ENCODE measurements at regions not wholly inside any gene's neighbourhood (a gene's known extent, or its start where the extent isn't known, plus 50 kb on each side); places are given as distances from the start of the nearest gene placed in this dataset.

DNA sequence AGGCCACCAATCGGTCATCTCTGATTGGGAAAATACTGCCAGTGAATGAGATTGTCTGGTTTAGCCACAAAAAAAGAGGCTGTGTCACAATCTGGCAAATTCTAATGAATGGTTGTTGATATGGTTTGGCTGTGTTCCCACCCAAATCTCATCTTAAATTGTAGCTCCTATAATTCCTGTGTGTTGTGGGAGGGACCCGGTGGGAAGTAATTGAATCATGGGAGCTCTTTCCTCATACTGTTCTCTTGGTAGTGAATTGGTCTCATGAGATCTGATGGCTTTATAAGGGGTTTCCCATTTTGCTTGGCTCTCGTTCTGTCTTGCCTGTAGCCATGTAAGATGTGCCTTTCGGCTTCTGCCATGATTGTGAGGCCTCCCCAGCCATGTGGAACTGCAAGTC is 838.3 kb downstream of the SLC4A3 start:
- TF ChIP-seq, protein P1, sequence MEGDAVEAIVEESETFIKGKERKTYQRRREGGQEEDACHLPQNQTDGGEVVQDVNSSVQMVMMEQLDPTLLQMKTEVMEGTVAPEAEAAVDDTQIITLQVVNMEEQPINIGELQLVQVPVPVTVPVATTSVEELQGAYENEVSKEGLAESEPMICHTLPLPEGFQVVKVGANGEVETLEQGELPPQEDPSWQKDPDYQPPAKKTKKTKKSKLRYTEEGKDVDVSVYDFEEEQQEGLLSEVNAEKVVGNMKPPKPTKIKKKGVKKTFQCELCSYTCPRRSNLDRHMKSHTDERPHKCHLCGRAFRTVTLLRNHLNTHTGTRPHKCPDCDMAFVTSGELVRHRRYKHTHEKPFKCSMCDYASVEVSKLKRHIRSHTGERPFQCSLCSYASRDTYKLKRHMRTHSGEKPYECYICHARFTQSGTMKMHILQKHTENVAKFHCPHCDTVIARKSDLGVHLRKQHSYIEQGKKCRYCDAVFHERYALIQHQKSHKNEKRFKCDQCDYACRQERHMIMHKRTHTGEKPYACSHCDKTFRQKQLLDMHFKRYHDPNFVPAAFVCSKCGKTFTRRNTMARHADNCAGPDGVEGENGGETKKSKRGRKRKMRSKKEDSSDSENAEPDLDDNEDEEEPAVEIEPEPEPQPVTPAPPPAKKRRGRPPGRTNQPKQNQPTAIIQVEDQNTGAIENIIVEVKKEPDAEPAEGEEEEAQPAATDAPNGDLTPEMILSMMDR (IDR thresholded peaks at IDR 0.05), result no peak
- Histone ChIP-seq H3K27ac (ENCODE audit: low read depth in 1 of 2, low read length in 2 of 2) (no peak overlapping the region), H3K9me3 (ENCODE audit: control insufficient read depth in 1 of 2, insufficient read depth in 1 of 2, low read length in 2 of 2) (no peaks in the 10 kb centered on the region), H3K27me3 (ENCODE audit: control insufficient read depth in 1 of 2, insufficient read depth in 2 of 2, low read length in 2 of 2) (no peaks in the 10 kb centered on the region), H3K36me3 (ENCODE audit: insufficient read depth, low read length) (no peaks in the 10 kb centered on the region), H3K4me1 (ENCODE audit: insufficient read depth, low read length) (no peaks in the 10 kb centered on the region), H3K4me3 (ENCODE audit: low read length) (no peak overlapping the region)
- CTCF ChIA-PET, result no interaction called here
- H3K4me1 Mint-ChIP-seq (ENCODE audit: low read depth), result no peaks in the 10 kb centered on the region
- H3K27me3 Mint-ChIP-seq, result peaks cover 7% of the 10 kb centered on the region
- DNase-seq (no peak), ATAC-seq (ENCODE audit: poor library complexity) (no peak)
- POLR2A ChIA-PET, result no interaction called here
- no peaks in the 10 kb centered on the region for H3K9me3 Mint-ChIP-seq
- no peak overlapping the region for H3K4me3 Mint-ChIP-seq
- no peak overlapping the region for H3K27ac Mint-ChIP-seq
- H3K36me3 Mint-ChIP-seq (ENCODE audit: low read depth), result no peaks in the 10 kb centered on the region
- intact Hi-C loops (cut with DNase I, micrococcal nuclease), result no loop called here

DNA sequence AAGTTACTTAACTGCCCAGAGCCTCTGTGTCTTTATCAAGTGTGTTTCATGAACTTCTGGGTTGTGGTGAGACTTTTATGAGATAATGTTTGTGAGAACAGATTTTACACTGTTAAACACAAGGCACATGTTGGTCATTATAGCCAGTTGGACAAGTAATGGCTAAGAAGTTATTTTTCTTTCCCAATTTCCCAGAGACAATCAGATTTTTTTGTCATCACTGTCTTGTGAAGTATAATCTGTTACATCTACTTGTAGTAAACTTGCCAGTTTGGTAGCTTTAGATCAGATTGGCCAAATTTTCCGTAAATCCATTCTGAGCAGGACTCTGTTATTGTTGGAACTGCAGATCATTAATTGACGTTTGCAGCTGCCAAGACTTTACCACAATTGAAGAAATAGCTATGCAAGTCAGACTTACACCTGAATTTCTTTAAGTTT is 838.8 kb downstream of the SLC4A3 start:
- Histone ChIP-seq H3K4me1 (ENCODE audit: insufficient read depth, low read length) (no peaks in the 10 kb centered on the region), H3K9me3 (ENCODE audit: control insufficient read depth in 1 of 2, insufficient read depth in 1 of 2, low read length in 2 of 2) (no peaks in the 10 kb centered on the region), H3K27ac (ENCODE audit: low read depth in 1 of 2, low read length in 2 of 2) (no peak overlapping the region), H3K4me3 (ENCODE audit: low read length) (no peak overlapping the region), H3K36me3 (ENCODE audit: insufficient read depth, low read length) (no peaks in the 10 kb centered on the region), H3K27me3 (ENCODE audit: control insufficient read depth in 1 of 2, insufficient read depth in 2 of 2, low read length in 2 of 2) (no peaks in the 10 kb centered on the region)
- intact Hi-C loops (cut with DNase I, micrococcal nuclease), result no loop called here
- TF ChIP-seq, protein P1 (IDR thresholded peaks at IDR 0.05), result no peak
- H3K36me3 Mint-ChIP-seq (ENCODE audit: low read depth), result no peaks in the 10 kb centered on the region
- H3K4me1 Mint-ChIP-seq (ENCODE audit: low read depth), result no peaks in the 10 kb centered on the region
- no peak overlapping the region for H3K27ac Mint-ChIP-seq
- no peak for DNase-seq
- H3K9me3 Mint-ChIP-seq, result no peaks in the 10 kb centered on the region
- H3K4me3 Mint-ChIP-seq, result no peak overlapping the region
- ATAC-seq (ENCODE audit: poor library complexity), result no peak
- POLR2A ChIA-PET, result no interaction called here
- CTCF ChIA-PET, result no interaction called here
- peaks cover 7% of the 10 kb centered on the region for H3K27me3 Mint-ChIP-seq

DNA sequence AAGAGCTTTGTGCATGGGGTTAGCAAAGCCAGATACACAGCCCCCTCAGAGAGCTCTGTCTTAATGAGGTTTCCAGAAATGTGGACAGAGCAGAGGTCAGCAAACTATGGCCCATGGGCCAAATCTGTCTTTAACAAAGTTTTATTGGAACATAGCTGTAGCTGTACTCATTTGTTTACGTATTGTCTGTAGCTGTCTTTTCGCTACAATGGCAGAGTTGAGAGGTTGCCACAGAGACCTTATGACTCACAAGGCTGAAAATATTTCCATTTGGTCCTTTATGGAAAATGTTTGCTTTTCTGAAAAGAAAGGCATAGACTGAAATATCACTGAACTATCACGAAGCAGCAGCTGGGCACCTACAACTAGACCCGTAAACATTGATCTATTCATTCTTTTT is 841.8 kb downstream of the SLC4A3 start:
- TF ChIP-seq, protein P1 (IDR thresholded peaks at IDR 0.05), result no peak
- CTCF ChIA-PET, result no interaction called here
- ATAC-seq (ENCODE audit: poor library complexity) (no peak), DNase-seq (no peak)
- Histone ChIP-seq H3K36me3 (ENCODE audit: insufficient read depth, low read length) (no peaks in the 10 kb centered on the region), H3K27me3 (ENCODE audit: control insufficient read depth in 1 of 2, insufficient read depth in 2 of 2, low read length in 2 of 2) (no peaks in the 10 kb centered on the region), H3K9me3 (ENCODE audit: control insufficient read depth in 1 of 2, insufficient read depth in 1 of 2, low read length in 2 of 2) (no peaks in the 10 kb centered on the region), H3K4me1 (ENCODE audit: insufficient read depth, low read length) (no peaks in the 10 kb centered on the region), H3K27ac (ENCODE audit: low read depth in 1 of 2, low read length in 2 of 2) (no peak overlapping the region), H3K4me3 (ENCODE audit: low read length) (no peak overlapping the region)
- Mint-ChIP-seq H3K9me3 (no peaks in the 10 kb centered on the region), H3K27me3 (peaks cover 7% of the 10 kb centered on the region), H3K4me3 (no peak overlapping the region), H3K27ac (no peak overlapping the region), H3K4me1 (ENCODE audit: low read depth) (no peaks in the 10 kb centered on the region), H3K36me3 (ENCODE audit: low read depth) (no peaks in the 10 kb centered on the region)
- intact Hi-C loops (cut with DNase I, micrococcal nuclease), result no loop called here
- POLR2A ChIA-PET, result no interaction called here
